GM12873 (cell line): ENCODE measurements at regions not wholly inside any gene's neighbourhood (a gene's known extent, or its start where the extent isn't known, plus 50 kb on each side); places are given as distances from the start of the nearest gene placed in this dataset.

Experiments
- CTCF ChIP-seq: IDR thresholded peaks from 2 replicates; pipeline ENCODE4 v1.5.1; 2012; ENCODE audit warnings: low read depth, mild to moderate bottlenecking, moderate library complexity, low read length, control low read depth; ENCODE audit not compliant: insufficient read depth; ENCODE audit errors: missing control alignments

- TF ChIP-seq CTCF = no peak
Observed at GRCh38 chr15:66907826-66908743, 157.3 kb upstream of the SMAD3 start.

GRCh38 chr15:66908744-66909095 is 156.7 kb upstream of the SMAD3 start:
- TF ChIP-seq CTCF = no peak

- TF ChIP-seq CTCF = no peak
Observed at GRCh38 chr15:66909381-66909890, 156.0 kb upstream of the SMAD3 start.

GRCh38 chr15:66911131-66911700 is 154.2 kb upstream of the SMAD3 start:
- TF ChIP-seq CTCF = no peak

- TF ChIP-seq CTCF = no peak
Observed at GRCh38 chr15:66912001-66912400, 153.4 kb upstream of the SMAD3 start.

GRCh38 chr15:66912441-66912840 is 153.0 kb upstream of the SMAD3 start:
- TF ChIP-seq CTCF = no peak

- TF ChIP-seq CTCF = no peak
Observed at GRCh38 chr15:66917904-66918448, 147.4 kb upstream of the SMAD3 start.
